Activated CD8-positive, alpha-beta memory T cell treated with anti-CD3 and anti-CD28 coated beads for 4 hours (primary cell): ENCODE measurements at regions not wholly inside any gene's neighbourhood (a gene's known extent, or its start where the extent isn't known, plus 50 kb on each side); places are given as distances from the start of the nearest gene placed in this dataset.

ENCODE experiments used
- DNase-seq, 2 donors: peaks; one replicate each; pipeline ENCODE4 v3.0.0-alpha.2; 2020; ENCODE audit warnings: low read depth in 2 of 2

GRCh38 chr18:8944871-8945245, 157.6 kb upstream of the NDUFV2 start:
- DNase-seq: no peak

- DNase-seq: no peak
These were observed 157.0 kb upstream of the NDUFV2 start for GRCh38 chr18:8945514-8945913.

- DNase-seq: no peak
These were observed 156.2 kb upstream of the NDUFV2 start for GRCh38 chr18:8946066-8946838.

GRCh38 chr18:8947566-8947965, 154.9 kb upstream of the NDUFV2 start:
- DNase-seq: no peak

GRCh38 chr18:8948011-8948410, 154.5 kb upstream of the NDUFV2 start:
- DNase-seq: no peak

GRCh38 chr18:8948471-8949149, 153.9 kb upstream of the NDUFV2 start:
- DNase-seq: no peak

GRCh38 chr18:8949206-8949605, 153.3 kb upstream of the NDUFV2 start:
- no peak for DNase-seq

GRCh38 chr18:8951491-8951890, 151.0 kb upstream of the NDUFV2 start:
- no peak for DNase-seq

DNA sequence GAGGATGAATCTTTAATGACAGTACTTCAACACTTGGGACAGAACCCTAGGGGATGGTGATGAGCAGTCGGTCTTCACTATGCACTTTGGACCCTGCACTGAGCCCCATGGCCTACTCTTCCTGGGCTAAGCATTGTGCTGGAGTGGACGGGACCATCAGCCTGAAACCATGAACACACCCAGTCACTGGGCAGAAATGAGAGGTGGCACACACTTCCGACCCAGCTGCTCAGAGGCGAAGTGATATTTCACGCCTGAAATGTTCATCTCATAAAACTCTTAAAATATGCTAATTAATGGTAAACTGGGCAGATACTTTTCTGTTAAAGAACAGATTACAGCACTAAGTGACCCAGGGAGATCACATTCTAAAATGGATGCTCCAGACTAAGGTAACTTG, 150.3 kb upstream of the NDUFV2 start:
- no peak for DNase-seq

DNA sequence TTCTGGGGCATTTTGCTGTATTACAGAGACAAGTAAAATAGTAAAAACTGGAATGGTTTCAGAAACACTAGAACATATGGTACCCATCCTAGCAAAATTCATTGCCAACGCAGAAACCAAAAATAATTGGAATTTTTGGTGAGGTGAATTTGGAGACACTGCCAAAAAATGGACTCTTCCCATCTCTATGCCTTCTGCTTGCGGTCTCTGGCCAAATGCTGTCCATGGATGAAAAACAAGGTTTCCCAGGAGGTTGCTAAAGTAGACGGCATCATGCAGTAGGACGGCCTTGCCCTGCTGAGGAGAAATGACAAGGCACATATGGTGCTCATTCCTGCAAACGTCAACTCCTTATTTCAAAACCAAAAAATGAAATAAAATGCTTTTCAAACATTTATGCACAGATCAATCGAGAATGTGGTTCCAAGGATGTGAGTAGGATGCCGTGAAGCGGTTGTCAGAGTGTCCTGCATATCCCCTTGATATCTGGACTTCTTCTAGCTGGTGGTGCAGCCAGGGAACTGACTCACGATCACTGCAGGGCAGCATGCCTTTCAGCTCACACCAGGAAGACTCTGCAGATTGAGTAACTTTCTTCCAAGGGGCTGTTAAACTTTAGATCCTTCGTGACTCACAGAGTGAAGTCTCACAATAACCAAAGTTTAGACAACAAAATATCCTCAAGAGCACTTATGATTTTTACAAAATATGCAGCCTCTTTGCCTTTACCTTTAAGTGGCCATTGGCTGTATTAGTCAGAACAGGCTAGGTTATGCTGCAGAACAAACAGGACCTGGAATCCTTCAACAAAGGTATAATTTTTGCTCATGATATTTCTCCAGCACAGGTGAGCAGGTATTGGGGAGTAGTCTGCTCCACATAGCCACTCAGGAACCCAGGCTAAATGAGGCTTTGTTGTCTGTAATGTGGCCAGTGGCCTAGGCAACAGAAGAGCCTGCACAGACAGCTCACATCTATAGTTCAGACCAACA, 149.4 kb upstream of the NDUFV2 start:
- DNase-seq: no peak

- DNase-seq: no peak
These were observed 144.8 kb upstream of the NDUFV2 start for GRCh38 chr18:8957731-8958130.

DNA sequence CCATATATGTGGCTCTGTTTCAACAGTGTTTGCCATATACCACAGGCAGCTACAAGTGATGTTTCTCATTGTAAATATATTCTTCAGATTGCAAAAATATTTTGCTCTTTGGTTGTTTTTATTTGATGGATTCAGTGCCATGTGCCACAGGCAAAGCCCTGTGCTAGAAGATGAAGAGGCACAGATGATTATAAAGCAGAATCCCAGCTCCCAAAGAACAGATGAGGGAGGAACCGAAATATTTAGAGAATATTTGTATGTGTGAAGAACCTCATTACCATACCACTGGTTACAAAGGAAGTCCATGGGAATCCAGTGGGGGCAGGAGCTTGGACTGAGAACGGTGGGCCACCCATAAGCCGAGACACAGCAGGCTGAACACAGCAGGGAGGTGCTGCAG, 143.8 kb upstream of the NDUFV2 start:
- no peak for DNase-seq

GRCh38 chr18:8959551-8960135, 142.9 kb upstream of the NDUFV2 start:
- no peak for DNase-seq

GRCh38 chr18:8960740-8961657, 141.5 kb upstream of the NDUFV2 start:
- DNase-seq: no peak

- no peak for DNase-seq
These were observed 140.2 kb upstream of the NDUFV2 start for GRCh38 chr18:8962192-8962779.

- no peak for DNase-seq
These were observed 139.5 kb upstream of the NDUFV2 start for GRCh38 chr18:8962855-8963635.

GRCh38 chr18:8963876-8964275, 138.6 kb upstream of the NDUFV2 start:
- no peak for DNase-seq

- DNase-seq: no peak
These were observed 137.1 kb upstream of the NDUFV2 start for GRCh38 chr18:8965398-8965797.

GRCh38 chr18:8966821-8967220, 135.7 kb upstream of the NDUFV2 start:
- no peak for DNase-seq

- DNase-seq: no peak
These were observed 134.9 kb upstream of the NDUFV2 start for GRCh38 chr18:8967573-8967972.
